Eye (tissue), 1 donor: ENCODE measurements at regions not wholly inside any gene's neighbourhood (a gene's known extent, or its start where the extent isn't known, plus 50 kb on each side); places are given as distances from the start of the nearest gene placed in this dataset.

Experiments used
- DNase-seq: peaks from one replicate; pipeline ENCODE4 v3.0.0-alpha.2; 2015

GRCh38 chr4:41391271-41391670 is 134.5 kb downstream of the UCHL1 start:
- DNase-seq, result no peak

- DNase-seq, result no peak
These were observed 137.8 kb downstream of the UCHL1 start for GRCh38 chr4:41394481-41394894.

GRCh38 chr4:41396214-41396613 is 139.5 kb downstream of the UCHL1 start:
- DNase-seq, result no peak

GRCh38 chr4:41396869-41397268 is 140.1 kb downstream of the UCHL1 start:
- DNase-seq, result no peak

GRCh38 chr4:41399231-41399630 is 138.7 kb upstream of the LIMCH1 start:
- DNase-seq, result no peak

GRCh38 chr4:41400296-41400695 is 137.7 kb upstream of the LIMCH1 start:
- DNase-seq, result no peak

GRCh38 chr4:41405464-41406112 is 132.4 kb upstream of the LIMCH1 start:
- DNase-seq, result no peak

GRCh38 chr4:41406113-41406516 is 131.8 kb upstream of the LIMCH1 start:
- DNase-seq, result no peak

- DNase-seq, result no peak
These were observed 129.8 kb upstream of the LIMCH1 start for GRCh38 chr4:41408150-41408549.

- DNase-seq, result no peak
These were observed 128.9 kb upstream of the LIMCH1 start for GRCh38 chr4:41408859-41409593.

GRCh38 chr4:41409594-41409895 is 128.4 kb upstream of the LIMCH1 start:
- DNase-seq, result no peak

- DNase-seq, result no peak
These were observed 127.9 kb upstream of the LIMCH1 start for GRCh38 chr4:41410049-41410448.

- no peak for DNase-seq
These were observed 124.1 kb upstream of the LIMCH1 start for GRCh38 chr4:41413670-41414411.

- no peak for DNase-seq
These were observed 123.6 kb upstream of the LIMCH1 start for GRCh38 chr4:41414412-41414779.

GRCh38 chr4:41418444-41418843 is 119.5 kb upstream of the LIMCH1 start:
- no peak for DNase-seq

- no peak for DNase-seq
These were observed 117.4 kb upstream of the LIMCH1 start for GRCh38 chr4:41420541-41420940.

GRCh38 chr4:41423117-41423516 is 114.8 kb upstream of the LIMCH1 start:
- no peak for DNase-seq

GRCh38 chr4:41424522-41424921 is 113.4 kb upstream of the LIMCH1 start:
- no peak for DNase-seq

GRCh38 chr4:41425650-41426049 is 112.3 kb upstream of the LIMCH1 start:
- no peak for DNase-seq

- no peak for DNase-seq
These were observed 111.4 kb upstream of the LIMCH1 start for GRCh38 chr4:41426539-41426938.

GRCh38 chr4:41427306-41427882 is 110.6 kb upstream of the LIMCH1 start:
- DNase-seq, result no peak

- DNase-seq, result no peak
These were observed 109.9 kb upstream of the LIMCH1 start for GRCh38 chr4:41427931-41428600.

- DNase-seq, result no peak
These were observed 109.2 kb upstream of the LIMCH1 start for GRCh38 chr4:41428601-41429279.
